Glutamatergic neuron (in vitro differentiated cells): ENCODE measurements at regions not wholly inside any gene's neighbourhood (a gene's known extent, or its start where the extent isn't known, plus 50 kb on each side); places are given as distances from the start of the nearest gene placed in this dataset.

Source experiments
- DNase-seq: peaks from one replicate; pipeline ENCODE4 v3.0.0; 2022
- H3K27ac Mint-ChIP-seq: one replicate; pipeline ENCODE4 v1.8.0; 2020; ENCODE audit warnings: mild to moderate bottlenecking, mixed read lengths, inconsistent platforms; ENCODE audit not compliant: unreplicated experiment
- H3K27me3 Mint-ChIP-seq: one replicate; pipeline ENCODE4 v1.8.0; 2020; ENCODE audit warnings: mild to moderate bottlenecking, moderate library complexity, mixed read lengths, inconsistent platforms; ENCODE audit not compliant: unreplicated experiment
- H3K36me3 Mint-ChIP-seq: one replicate; pipeline ENCODE4 v1.8.0; 2020; ENCODE audit warnings: mild to moderate bottlenecking, mixed read lengths, inconsistent platforms; ENCODE audit not compliant: unreplicated experiment
- H3K4me1 Mint-ChIP-seq: one replicate; pipeline ENCODE4 v1.8.0; 2020; ENCODE audit warnings: mild to moderate bottlenecking, low read depth, mixed read lengths, inconsistent platforms; ENCODE audit not compliant: unreplicated experiment
- H3K4me3 Mint-ChIP-seq: one replicate; pipeline ENCODE4 v1.8.0; 2020; ENCODE audit warnings: mild to moderate bottlenecking, mixed read lengths, inconsistent platforms; ENCODE audit not compliant: unreplicated experiment
- H3K9me3 Mint-ChIP-seq: one replicate; pipeline ENCODE4 v1.8.0; 2020; ENCODE audit warnings: mild to moderate bottlenecking, moderate library complexity, mixed read lengths, inconsistent platforms; ENCODE audit not compliant: unreplicated experiment
- CTCF ChIP-seq: fragments of 200-600 bp; sonication (generic); IDR thresholded peaks from one replicate; pipeline ENCODE4 v1.5.0; 2021; ENCODE audit not compliant: partially characterized antibody, unreplicated experiment

GRCh38 chr1:228992907-228993535 lies 257.7 kb downstream of the RHOU start:
- H3K4me3 Mint-ChIP-seq, result no peak overlapping the region
- H3K27me3 Mint-ChIP-seq, result peaks cover 3% of the 10 kb centered on the region
- H3K9me3 Mint-ChIP-seq, result peaks cover 6% of the 10 kb centered on the region
- TF ChIP-seq CTCF, result no peak
- no peaks in the 10 kb centered on the region for H3K36me3 Mint-ChIP-seq
- no peak for DNase-seq
- H3K27ac Mint-ChIP-seq, result no peak overlapping the region
- H3K4me1 Mint-ChIP-seq, result peaks cover 47% of the 10 kb centered on the region

GRCh38 chr1:228994676-228995594 lies 259.7 kb downstream of the RHOU start:
- no peak for TF ChIP-seq CTCF
- H3K27ac Mint-ChIP-seq, result no peak overlapping the region
- peaks cover 4% of the 10 kb centered on the region for H3K27me3 Mint-ChIP-seq
- DNase-seq, result no peak
- H3K4me3 Mint-ChIP-seq, result no peak overlapping the region
- peaks cover 9% of the 10 kb centered on the region for H3K9me3 Mint-ChIP-seq
- H3K4me1 Mint-ChIP-seq, result peaks cover 41% of the 10 kb centered on the region
- no peaks in the 10 kb centered on the region for H3K36me3 Mint-ChIP-seq

DNA sequence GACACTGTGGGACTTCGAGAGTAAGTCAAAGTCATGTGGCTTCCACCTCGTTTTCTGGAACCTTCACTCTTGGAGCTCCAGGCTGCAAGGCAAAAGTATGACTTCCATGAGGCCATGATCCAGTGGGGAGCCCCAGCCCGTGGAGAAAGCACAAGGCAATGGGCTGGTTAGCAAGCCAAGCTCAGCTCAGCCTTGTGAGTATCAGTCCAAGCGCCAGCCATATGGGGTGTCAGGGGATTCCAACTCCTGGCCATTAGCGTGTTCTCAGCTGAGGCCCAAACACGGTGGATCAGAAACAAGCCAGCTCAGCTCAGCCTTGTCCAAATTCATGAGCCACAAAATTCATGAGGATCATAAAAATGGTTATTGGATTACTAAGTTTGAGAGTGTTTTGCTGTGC lies 261.0 kb downstream of the RHOU start:
- H3K9me3 Mint-ChIP-seq, result peaks cover 7% of the 10 kb centered on the region
- peaks cover 44% of the 10 kb centered on the region for H3K4me1 Mint-ChIP-seq
- peak overlapping the region; percentile 50 for H3K27ac Mint-ChIP-seq
- no peaks in the 10 kb centered on the region for H3K36me3 Mint-ChIP-seq
- H3K4me3 Mint-ChIP-seq, result no peak overlapping the region
- H3K27me3 Mint-ChIP-seq, result peaks cover 2% of the 10 kb centered on the region
- TF ChIP-seq CTCF, result no peak
- peak; percentile 53 for DNase-seq

- TF ChIP-seq CTCF, result no peak
- no peak for DNase-seq
- Mint-ChIP-seq H3K4me1 (peaks cover 44% of the 10 kb centered on the region), H3K27ac (no peak overlapping the region), H3K4me3 (no peak overlapping the region), H3K36me3 (no peaks in the 10 kb centered on the region), H3K27me3 (peaks cover 1% of the 10 kb centered on the region), H3K9me3 (peaks cover 10% of the 10 kb centered on the region)
These were observed 262.5 kb downstream of the RHOU start for GRCh38 chr1:228997721-228998144.

DNA sequence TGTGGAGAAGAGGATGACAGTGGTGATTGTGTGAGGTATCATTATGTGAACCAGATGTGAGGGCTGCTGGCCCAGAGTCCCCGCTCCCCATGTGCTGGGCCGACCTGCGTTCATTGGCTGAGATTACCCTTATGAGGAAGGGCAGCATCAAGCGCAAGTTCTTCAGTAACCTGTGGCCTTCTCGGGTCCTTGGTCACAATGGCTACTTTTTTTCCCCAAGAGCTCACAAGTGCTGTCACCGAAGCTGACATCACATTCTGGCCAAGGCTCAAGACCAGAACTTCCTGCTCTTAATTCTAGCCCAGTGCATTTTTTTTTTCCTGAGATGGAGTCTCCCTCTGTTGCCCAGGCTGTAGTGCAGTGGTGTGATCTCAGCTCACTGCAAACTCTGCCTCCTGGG lies 262.9 kb downstream of the RHOU start:
- TF ChIP-seq CTCF, result no peak
- H3K27ac Mint-ChIP-seq, result no peak overlapping the region
- H3K9me3 Mint-ChIP-seq, result peaks cover 10% of the 10 kb centered on the region
- DNase-seq, result no peak
- H3K27me3 Mint-ChIP-seq, result peaks cover 1% of the 10 kb centered on the region
- H3K4me1 Mint-ChIP-seq, result peaks cover 44% of the 10 kb centered on the region
- no peaks in the 10 kb centered on the region for H3K36me3 Mint-ChIP-seq
- no peak overlapping the region for H3K4me3 Mint-ChIP-seq
